ENCODE measurements at regions not wholly inside any gene's neighbourhood (a gene's known extent, or its start where the extent isn't known, plus 50 kb on each side); places are given as distances from the start of the nearest gene placed in this dataset.

GRCh38 chr5:18366234-18366633, 732.0 kb downstream of the TAF11L14 start:
- Histone ChIP-seq H3K27me3 (ENCODE audit: insufficient read depth, low read length) (no peaks in the 10 kb centered on the region), H3T11ph (ENCODE audit: low read length) (no peak overlapping the region), H3K23me2 (ENCODE audit: insufficient read length, low read depth, low read length, poor library complexity, severe bottlenecking) (no peaks in the 10 kb centered on the region), H3K23ac (ENCODE audit: insufficient read length, low read depth, low read length) (no peak overlapping the region), H2BK5ac (ENCODE audit: insufficient read length, low read length) (no peak overlapping the region), H2AK5ac (ENCODE audit: insufficient read length, low read length) (no peak overlapping the region), H4K8ac (replicated peaks; ENCODE audit: insufficient read length, low read depth, low read length) (no peak overlapping the region), H4K91ac (ENCODE audit: insufficient read length, low read depth, low read length) (no peak overlapping the region), H2BK12ac (ENCODE audit: insufficient read length, low read depth, low read length) (no peak overlapping the region), H3K9me3 (ENCODE audit: control insufficient read depth, low read depth, low read length) (no peaks in the 10 kb centered on the region), H3K9ac (ENCODE audit: extremely low read depth, insufficient read length, low read length) (no peak overlapping the region), H4K20me1 (ENCODE audit: control insufficient read depth, insufficient read depth, insufficient read length) (no peaks in the 10 kb centered on the region), H3K4me2 (ENCODE audit: insufficient read depth, insufficient read length, low read length) (no peak overlapping the region), H3K4ac (ENCODE audit: low read depth, low read length) (no peak overlapping the region), H3K27ac (ENCODE audit: insufficient read length, low read depth, low read length) (no peak overlapping the region), H3K79me1 (ENCODE audit: insufficient read depth, low read depth, low read length, poor library complexity, severe bottlenecking) (no peaks in the 10 kb centered on the region), H3K18ac (ENCODE audit: insufficient read length, low read depth, low read length) (no peak overlapping the region), H2BK20ac (ENCODE audit: low read depth, low read length, poor library complexity, severe bottlenecking) (no peak overlapping the region), H4K5ac (ENCODE audit: insufficient read length, low read depth, low read length) (no peak overlapping the region), H2BK15ac (ENCODE audit: low read depth, low read length) (no peak overlapping the region), H3K79me2 (ENCODE audit: insufficient read depth, low read length) (no peaks in the 10 kb centered on the region), H3K56ac (ENCODE audit: insufficient read length, low read depth, low read length) (no peak overlapping the region), H3K14ac (ENCODE audit: insufficient read depth, low read length) (no peak overlapping the region), H2BK120ac (ENCODE audit: low read depth, low read length, poor library complexity, severe bottlenecking) (no peak overlapping the region), H3K4me1 (ENCODE audit: insufficient read depth, low read length) (no peaks in the 10 kb centered on the region), H2AFZ (ENCODE audit: low read length) (no peak overlapping the region)
- no CpG with 5 or more reads among the region's 8 CpGs for WGBS (ENCODE audit: extremely low coverage, insufficient read length, low lambda C conversion rate)
- Mint-ChIP-seq H3K27me3 (ENCODE audit: low read depth) (no peaks in the 10 kb centered on the region), H3K27ac (no peak overlapping the region), H3K4me1 (peaks cover 3 to 4% of the 10 kb centered on the region in 2 experiments; a peak in 2 of 4 replicates), H3K36me3 (ENCODE audit: insufficient read depth in 1 of 3, low read depth in 3 of 3) (no peaks in the 10 kb centered on the region), H3K9me3 (no peaks in the 10 kb centered on the region), H3K4me3 (no peak overlapping the region)
- no peak for TF ChIP-seq CTCF (conservative IDR thresholded peaks at IDR 0.05)
- DNase-seq, result no peak

Data from H9 (cell line).